Kidney (tissue), 13 donors: ENCODE measurements at regions not wholly inside any gene's neighbourhood (a gene's known extent, or its start where the extent isn't known, plus 50 kb on each side); places are given as distances from the start of the nearest gene placed in this dataset.

Experiments
- DNase-seq, 5 donors: peaks; one replicate each; pipeline ENCODE4 v3.0.0-alpha.2; 2013 to 2020
- FAIRE-seq: peaks from 2 replicates; lab custom pipeline; 2012; peaks lifted over from hg19 to GRCh38; lab: Jason Lieb, UNC
- H3K27ac ChIP-seq, 2 donors: one replicate each; pipeline ENCODE4 v1.7.0; 2013; ENCODE audit warnings: low read depth in 2 of 2, low read length in 2 of 2, inconsistent platforms in 1 of 2
- H3K27me3 ChIP-seq: one replicate; pipeline ENCODE4 v1.7.1; 2013; ENCODE audit warnings: low read length, inconsistent platforms; ENCODE audit not compliant: control insufficient read depth, insufficient read depth
- H3K36me3 ChIP-seq, 3 donors: one replicate each; pipeline versions ENCODE4 v1.7.0 to v1.7.1; 2013; ENCODE audit warnings: low read length in 3 of 3, control low read depth in 1 of 3, inconsistent platforms in 1 of 3; ENCODE audit not compliant: insufficient read depth in 3 of 3, control insufficient read depth in 2 of 3
- H3K4me1 ChIP-seq, 3 donors: one replicate each; pipeline versions ENCODE4 v1.7.0 to v1.7.1; 2013; ENCODE audit warnings: low read length in 3 of 3, inconsistent platforms in 1 of 3, low read depth in 1 of 3; ENCODE audit not compliant: control insufficient read depth in 2 of 3, insufficient read depth in 2 of 3
- H3K4me3 ChIP-seq, 3 donors: one replicate each; pipeline versions ENCODE4 v1.7.0 to v1.8.1; 2013; ENCODE audit warnings: low read length in 3 of 3, control low read depth in 1 of 3, inconsistent platforms in 1 of 3
- H3K9ac ChIP-seq, 3 donors: one replicate each; pipeline versions ENCODE4 v1.7.0 to v1.7.1; 2013; ENCODE audit warnings: low read length in 3 of 3, control low read depth in 1 of 3, inconsistent platforms in 1 of 3
- H3K9me3 ChIP-seq, 3 donors: one replicate each; pipeline versions ENCODE4 v1.7.0 to v1.7.1; 2013; ENCODE audit warnings: low read length in 3 of 3, control low read depth in 1 of 3, inconsistent platforms in 1 of 3; ENCODE audit not compliant: control insufficient read depth in 2 of 3, insufficient read depth in 1 of 3
- CTCF ChIP-seq: IDR thresholded peaks from 3 replicates; pipeline ENCODE4 v1.5.1; 2012; ENCODE audit warnings: mild to moderate bottlenecking, moderate library complexity, borderline replicate concordance; ENCODE audit not compliant: insufficient read depth; ENCODE audit errors: extremely low read depth
- intact Hi-C: fragments of 100-400 bp; cut with DNase I; formaldehyde crosslinking; loops from one replicate; pipeline ENCODE4 v1.11.1; 2022
- donor health status: control.
- donor health status: control.
- donor health status: control.
- donor health status: control.
- donor health status: control.
- donor health status: DM: yes; HTN: yes; CAD: no.
- donor health status: Normal renal cell carcinoma (clear cell type).

- intact Hi-C loops: no loop called here
- no peaks in the 10 kb centered on the region for H3K27me3 ChIP-seq
- no peaks in the 10 kb centered on the region for H3K36me3 ChIP-seq
- no peak overlapping the region for H3K4me3 ChIP-seq
- no peak overlapping the region for H3K9ac ChIP-seq
- DNase-seq (no peak), FAIRE-seq (no peak)
- H3K9me3 ChIP-seq: no peaks in the 10 kb centered on the region
- no peaks in the 10 kb centered on the region for H3K4me1 ChIP-seq
- H3K27ac ChIP-seq: no peak overlapping the region
- TF ChIP-seq CTCF: no peak
These were observed 245.1 kb downstream of the SCG2 start for GRCh38 chr2:223357076-223357475.

DNA sequence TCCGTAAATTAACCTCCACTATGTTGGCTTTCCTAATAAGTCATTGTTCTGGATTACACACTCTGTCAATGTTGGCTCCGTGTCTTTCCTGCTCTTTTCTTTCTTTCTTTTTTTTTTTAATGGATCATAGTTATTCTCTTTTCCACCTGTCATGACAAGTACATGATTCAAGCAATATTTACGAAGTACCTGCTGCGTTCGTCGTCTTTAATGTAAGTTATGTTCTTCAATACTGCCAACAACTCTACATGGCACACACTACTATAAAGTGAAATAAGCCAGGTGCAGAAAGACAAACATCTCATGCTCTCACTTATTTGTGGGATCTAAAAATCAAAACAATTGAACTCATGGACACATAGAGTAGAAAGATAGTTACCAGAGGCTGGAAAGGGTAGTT lies 239.1 kb downstream of the SCG2 start:
- intact Hi-C loops: no loop called here
- no peak for FAIRE-seq
- Histone ChIP-seq H3K36me3 (no peaks in the 10 kb centered on the region), H3K4me3 (no peak overlapping the region), H3K9ac (no peak overlapping the region), H3K27ac (no peak overlapping the region), H3K27me3 (no peaks in the 10 kb centered on the region), H3K4me1 (no peaks in the 10 kb centered on the region), H3K9me3 (no peaks in the 10 kb centered on the region)
- DNase-seq: no peak
- no peak for TF ChIP-seq CTCF

GRCh38 chr2:223365158-223365679 lies 236.9 kb downstream of the SCG2 start:
- Histone ChIP-seq H3K4me1 (no peaks in the 10 kb centered on the region), H3K27ac (no peak overlapping the region), H3K9ac (no peak overlapping the region), H3K4me3 (no peak overlapping the region), H3K9me3 (no peaks in the 10 kb centered on the region), H3K36me3 (no peaks in the 10 kb centered on the region), H3K27me3 (no peaks in the 10 kb centered on the region)
- TF ChIP-seq CTCF: no peak
- DNase-seq (no peak), FAIRE-seq (no peak)
- intact Hi-C loops: no loop called here

GRCh38 chr2:223366566-223366965 lies 235.6 kb downstream of the SCG2 start:
- no peaks in the 10 kb centered on the region for H3K9me3 ChIP-seq
- intact Hi-C loops: no loop called here
- DNase-seq (no peak), FAIRE-seq (no peak)
- no peaks in the 10 kb centered on the region for H3K4me1 ChIP-seq
- no peaks in the 10 kb centered on the region for H3K36me3 ChIP-seq
- H3K27ac ChIP-seq: no peak overlapping the region
- TF ChIP-seq CTCF: no peak
- H3K9ac ChIP-seq: no peak overlapping the region
- H3K27me3 ChIP-seq: no peaks in the 10 kb centered on the region
- no peak overlapping the region for H3K4me3 ChIP-seq
